HL-60 (cell line): ENCODE measurements at regions not wholly inside any gene's neighbourhood (a gene's known extent, or its start where the extent isn't known, plus 50 kb on each side); places are given as distances from the start of the nearest gene placed in this dataset.

Source experiments
- DNase-seq, 2 experiments: peaks; one replicate each; pipeline ENCODE4 v3.0.0-alpha.2; 2010 to 2020; ENCODE audit warnings: low read depth in 1 of 2, low spot score in 1 of 2
- H3K27ac ChIP-seq: fragments of 250-450 bp; sonication (Bioruptor Pico); replicated peaks from 2 replicates; pipeline ENCODE4 v1.5.1; 2020; ENCODE audit warnings: mild to moderate bottlenecking, moderate library complexity
- H3K27me3 ChIP-seq: fragments of 250-450 bp; sonication (Bioruptor Pico); 2 replicates; pipeline ENCODE4 v1.5.1; 2021; ENCODE audit warnings: mild to moderate bottlenecking, moderate library complexity; ENCODE audit not compliant: insufficient read depth, poor library complexity, severe bottlenecking
- H3K4me3 ChIP-seq: replicated peaks from 2 replicates; pipeline ENCODE4 v1.5.1; 2011; ENCODE audit warnings: mild to moderate bottlenecking, control low read depth, low read length; ENCODE audit not compliant: insufficient read depth
- GABPA ChIP-seq: IDR thresholded peaks from 2 replicates; pipeline ENCODE4 v1.6.1; 2012; ENCODE audit warnings: low read depth
- POLR2AphosphoS5 ChIP-seq: IDR thresholded peaks from 2 replicates; pipeline ENCODE4 v1.6.1; 2012; ENCODE audit warnings: low read depth
- SPI1 ChIP-seq: IDR thresholded peaks from 2 replicates; pipeline ENCODE4 v1.6.1; 2012; ENCODE audit warnings: low read depth, mild to moderate bottlenecking, borderline replicate concordance
- TF ChIP-seq, protein P1 (sequence below): IDR thresholded peaks from one replicate; pipeline ENCODE4 v1.5.1; 2011; ENCODE audit warnings: low read length, control low read depth, inconsistent platforms; ENCODE audit not compliant: insufficient read depth
- TF ChIP-seq, protein P2 (sequence below): IDR thresholded peaks from 2 replicates; pipeline ENCODE4 v1.6.1; 2012; ENCODE audit warnings: low read depth; ENCODE audit not compliant: insufficient replicate concordance

DNA sequence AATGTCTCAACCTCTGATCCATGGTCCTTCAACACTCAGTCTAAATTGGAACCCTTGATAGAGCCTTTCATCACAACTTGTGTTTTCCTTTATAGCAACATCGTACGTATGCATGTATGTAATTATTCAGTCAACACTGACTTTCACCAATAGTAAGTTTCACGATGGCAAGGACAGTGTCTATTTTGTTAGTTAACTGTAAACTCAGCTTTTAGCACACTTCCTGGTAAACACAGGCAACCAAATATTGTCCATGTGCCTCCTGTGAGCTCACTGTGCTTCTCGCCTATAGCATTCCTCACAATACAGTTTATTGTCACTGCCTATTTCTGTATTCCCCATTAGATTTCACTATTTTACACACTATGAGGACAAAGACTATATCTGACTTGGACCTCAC is 323.1 kb downstream of the DEPDC1B start:
- no peak overlapping the region for H3K4me3 ChIP-seq

DNA sequence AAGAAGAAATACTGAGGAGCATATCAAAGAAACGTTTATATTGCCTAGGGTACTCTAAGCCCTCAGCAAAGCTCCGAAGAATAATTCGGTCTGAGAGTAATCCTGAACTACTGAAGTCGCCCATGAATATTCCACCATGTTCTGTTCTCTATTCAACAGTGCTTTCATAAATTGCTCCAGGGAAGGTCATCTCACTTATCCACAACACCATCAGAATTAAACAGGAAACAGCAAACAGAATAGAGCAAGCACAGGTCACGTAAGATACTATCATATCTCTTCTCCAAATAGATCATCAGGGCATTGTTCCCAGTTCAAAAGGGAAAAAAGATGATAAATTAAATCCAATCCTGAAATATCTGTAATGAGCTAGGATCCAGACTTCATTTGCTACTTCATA is 325.6 kb downstream of the DEPDC1B start:
- TF ChIP-seq GABPA (no peak), POLR2AphosphoS5 (no peak), SPI1 (no peak)
- TF ChIP-seq, protein P1, sequence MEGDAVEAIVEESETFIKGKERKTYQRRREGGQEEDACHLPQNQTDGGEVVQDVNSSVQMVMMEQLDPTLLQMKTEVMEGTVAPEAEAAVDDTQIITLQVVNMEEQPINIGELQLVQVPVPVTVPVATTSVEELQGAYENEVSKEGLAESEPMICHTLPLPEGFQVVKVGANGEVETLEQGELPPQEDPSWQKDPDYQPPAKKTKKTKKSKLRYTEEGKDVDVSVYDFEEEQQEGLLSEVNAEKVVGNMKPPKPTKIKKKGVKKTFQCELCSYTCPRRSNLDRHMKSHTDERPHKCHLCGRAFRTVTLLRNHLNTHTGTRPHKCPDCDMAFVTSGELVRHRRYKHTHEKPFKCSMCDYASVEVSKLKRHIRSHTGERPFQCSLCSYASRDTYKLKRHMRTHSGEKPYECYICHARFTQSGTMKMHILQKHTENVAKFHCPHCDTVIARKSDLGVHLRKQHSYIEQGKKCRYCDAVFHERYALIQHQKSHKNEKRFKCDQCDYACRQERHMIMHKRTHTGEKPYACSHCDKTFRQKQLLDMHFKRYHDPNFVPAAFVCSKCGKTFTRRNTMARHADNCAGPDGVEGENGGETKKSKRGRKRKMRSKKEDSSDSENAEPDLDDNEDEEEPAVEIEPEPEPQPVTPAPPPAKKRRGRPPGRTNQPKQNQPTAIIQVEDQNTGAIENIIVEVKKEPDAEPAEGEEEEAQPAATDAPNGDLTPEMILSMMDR = no peak
- TF ChIP-seq, protein P2, sequence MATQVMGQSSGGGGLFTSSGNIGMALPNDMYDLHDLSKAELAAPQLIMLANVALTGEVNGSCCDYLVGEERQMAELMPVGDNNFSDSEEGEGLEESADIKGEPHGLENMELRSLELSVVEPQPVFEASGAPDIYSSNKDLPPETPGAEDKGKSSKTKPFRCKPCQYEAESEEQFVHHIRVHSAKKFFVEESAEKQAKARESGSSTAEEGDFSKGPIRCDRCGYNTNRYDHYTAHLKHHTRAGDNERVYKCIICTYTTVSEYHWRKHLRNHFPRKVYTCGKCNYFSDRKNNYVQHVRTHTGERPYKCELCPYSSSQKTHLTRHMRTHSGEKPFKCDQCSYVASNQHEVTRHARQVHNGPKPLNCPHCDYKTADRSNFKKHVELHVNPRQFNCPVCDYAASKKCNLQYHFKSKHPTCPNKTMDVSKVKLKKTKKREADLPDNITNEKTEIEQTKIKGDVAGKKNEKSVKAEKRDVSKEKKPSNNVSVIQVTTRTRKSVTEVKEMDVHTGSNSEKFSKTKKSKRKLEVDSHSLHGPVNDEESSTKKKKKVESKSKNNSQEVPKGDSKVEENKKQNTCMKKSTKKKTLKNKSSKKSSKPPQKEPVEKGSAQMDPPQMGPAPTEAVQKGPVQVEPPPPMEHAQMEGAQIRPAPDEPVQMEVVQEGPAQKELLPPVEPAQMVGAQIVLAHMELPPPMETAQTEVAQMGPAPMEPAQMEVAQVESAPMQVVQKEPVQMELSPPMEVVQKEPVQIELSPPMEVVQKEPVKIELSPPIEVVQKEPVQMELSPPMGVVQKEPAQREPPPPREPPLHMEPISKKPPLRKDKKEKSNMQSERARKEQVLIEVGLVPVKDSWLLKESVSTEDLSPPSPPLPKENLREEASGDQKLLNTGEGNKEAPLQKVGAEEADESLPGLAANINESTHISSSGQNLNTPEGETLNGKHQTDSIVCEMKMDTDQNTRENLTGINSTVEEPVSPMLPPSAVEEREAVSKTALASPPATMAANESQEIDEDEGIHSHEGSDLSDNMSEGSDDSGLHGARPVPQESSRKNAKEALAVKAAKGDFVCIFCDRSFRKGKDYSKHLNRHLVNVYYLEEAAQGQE = no peak

More for the DNA sequence above, 323.1 kb downstream of the DEPDC1B start:
- TF ChIP-seq POLR2AphosphoS5 (no peak), SPI1 (no peak), GABPA (no peak)
- TF ChIP-seq, protein P1 = no peak
- TF ChIP-seq, protein P2 = no peak
- Histone ChIP-seq H3K27ac (no peak overlapping the region), H3K27me3 (no peaks in the 10 kb centered on the region)
- DNase-seq = no peak

DNA sequence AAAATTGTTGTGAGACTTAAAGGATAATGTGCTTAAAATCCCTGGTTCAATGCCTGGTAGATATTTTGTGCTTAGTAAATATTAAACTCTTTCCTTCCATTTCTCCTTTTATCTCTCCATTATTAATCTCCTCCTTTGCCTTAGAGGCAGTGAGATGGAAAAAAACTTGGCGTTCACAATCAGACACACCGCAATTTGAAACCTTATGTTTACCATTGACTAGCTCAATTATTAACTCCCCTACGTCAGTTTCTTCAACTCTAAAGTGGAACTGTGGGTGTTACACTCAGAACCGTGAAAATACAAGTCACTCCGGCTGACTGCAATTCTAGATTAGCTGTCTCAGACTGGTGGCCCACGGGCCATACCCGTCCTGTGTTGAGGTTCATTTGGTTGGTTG is 327.2 kb downstream of the DEPDC1B start:
- Histone ChIP-seq H3K27ac (no peak overlapping the region), H3K27me3 (no peaks in the 10 kb centered on the region)

More for the DNA sequence above, 325.6 kb downstream of the DEPDC1B start:
- no peak overlapping the region for H3K27ac ChIP-seq
- DNase-seq = no peak
- no peak overlapping the region for H3K4me3 ChIP-seq
- H3K27me3 ChIP-seq = no peaks in the 10 kb centered on the region

More for the DNA sequence above, 327.2 kb downstream of the DEPDC1B start:
- DNase-seq = no peak
- TF ChIP-seq GABPA (no peak), SPI1 (no peak), POLR2AphosphoS5 (no peak)
- TF ChIP-seq, protein P2 = no peak
- TF ChIP-seq, protein P1 = no peak
- H3K4me3 ChIP-seq = no peak overlapping the region
